PC-9 (cell line): ENCODE measurements at regions not wholly inside any gene's neighbourhood (a gene's known extent, or its start where the extent isn't known, plus 50 kb on each side); places are given as distances from the start of the nearest gene placed in this dataset.
"Not testable (repeated sequence)": the region's sequence is repeated elsewhere in the genome, so short reads cannot be mapped to it uniquely, and the experiment has no call there.

ENCODE experiments used
- BruUV-seq: library from RNA; stranded (reverse); fragments of 400-500 nt; replicated peaks from 2 replicates; lab custom pipeline; 2021; lab: Mats Ljungman, UMichigan
- CTCF ChIA-PET: fragments of 300-600 bp; sonication (Branson Sonifier 250); formaldehyde crosslinking; loops from one replicate; lab custom pipeline; 2022; ENCODE audit warnings: antibody characterized with exemption; lab: Charles Lee
- POLR2A ChIA-PET: fragments of 300-600 bp; sonication (Branson Sonifier 250); formaldehyde crosslinking; loops from one replicate; lab custom pipeline; 2022; ENCODE audit warnings: antibody characterized with exemption; ENCODE audit not compliant: unreplicated experiment; lab: Charles Lee
- DNase-seq, 2 experiments: peaks; one replicate each; pipeline versions ENCODE4 v3.0.0 to v3.0.0-alpha.2; 2015 to 2022; ENCODE audit warnings: mixed read lengths in 1 of 2
- H2AFZ ChIP-seq: fragments of 200-600 bp; sonication (generic); 2 replicates; pipeline ENCODE4 v1.8.1; 2017; ENCODE audit warnings: antibody characterized with exemption
- H3F3A ChIP-seq: fragments of 200-600 bp; sonication (generic); 2 replicates; pipeline ENCODE4 v1.8.1; 2017; ENCODE audit warnings: antibody characterized with exemption, mild to moderate bottlenecking, low read depth; ENCODE audit not compliant: insufficient read depth
- H3K27ac ChIP-seq: fragments of 200-600 bp; sonication (generic); 2 replicates; pipeline ENCODE4 v1.6.1; 2016; ENCODE audit warnings: mixed run types
- H3K27me3 ChIP-seq: fragments of 200-600 bp; sonication (generic); 2 replicates; pipeline ENCODE4 v1.6.1; 2016; ENCODE audit warnings: low read depth, mixed run types; ENCODE audit not compliant: insufficient read depth
- H3K36me3 ChIP-seq: fragments of 200-600 bp; sonication (generic); 2 replicates; pipeline ENCODE4 v1.6.1; 2016; ENCODE audit warnings: low read depth, mixed run types
- H3K4me1 ChIP-seq: fragments of 200-600 bp; sonication (generic); replicated peaks from 2 replicates; pipeline ENCODE4 v1.6.1; 2016; ENCODE audit warnings: mixed run types; ENCODE audit not compliant: insufficient read depth
- H3K4me2 ChIP-seq: fragments of 200-600 bp; sonication (generic); 2 replicates; pipeline ENCODE4 v1.6.1; 2017; ENCODE audit warnings: mixed run types
- H3K4me3 ChIP-seq: fragments of 200-600 bp; sonication (generic); 2 replicates; pipeline ENCODE4 v1.6.1; 2016; ENCODE audit warnings: mixed run types
- H3K79me2 ChIP-seq: fragments of 200-600 bp; sonication (generic); 2 replicates; pipeline ENCODE4 v1.6.1; 2017; ENCODE audit warnings: low read depth, mixed run types
- H3K9me2 ChIP-seq: fragments of 200-600 bp; sonication (generic); 2 replicates; pipeline ENCODE4 v1.8.1; 2017; ENCODE audit warnings: mild to moderate bottlenecking; ENCODE audit not compliant: insufficient read depth
- H3K9me3 ChIP-seq: fragments of 200-600 bp; sonication (generic); 2 replicates; pipeline ENCODE4 v1.8.1; 2016; ENCODE audit warnings: low read depth; ENCODE audit not compliant: insufficient read depth
- H4K20me1 ChIP-seq: fragments of 200-600 bp; sonication (generic); 2 replicates; pipeline ENCODE4 v1.8.1; 2017; ENCODE audit not compliant: insufficient read depth
- CTCF ChIP-seq: fragments of 200-600 bp; sonication (generic); conservative IDR thresholded peaks from 2 replicates; pipeline ENCODE4 v1.6.1; 2017; ENCODE audit warnings: mixed run types, antibody characterized with exemption, mild to moderate bottlenecking, moderate library complexity
- EZH2 ChIP-seq: fragments of 200-600 bp; sonication (generic); IDR thresholded peaks from 2 replicates; pipeline ENCODE4 v1.8.0; 2017; ENCODE audit warnings: antibody characterized with exemption, low read depth
- intact Hi-C: fragments of 100-400 bp; cut with micrococcal nuclease; formaldehyde crosslinking; loops from one replicate; pipeline ENCODE4 v1.10.0; 2022; ENCODE audit not compliant: unreplicated experiment

GRCh38 chr4:174183259-174183658 lies 100.2 kb downstream of the FBXO8 start:
- H3K27ac ChIP-seq, result no peak overlapping the region
- H3K4me3 ChIP-seq, result no peak overlapping the region
- no peaks in the 10 kb centered on the region for H3K27me3 ChIP-seq
- H3K9me3 ChIP-seq, result no peaks in the 10 kb centered on the region
- no peaks in the 10 kb centered on the region for H3K79me2 ChIP-seq
- no peaks in the 10 kb centered on the region for H3K9me2 ChIP-seq
- TF ChIP-seq CTCF (no peak), EZH2 (no peak)
- DNase-seq, result no peak
- H3K4me2 ChIP-seq, result no peak overlapping the region
- no peak overlapping the region for H2AFZ ChIP-seq
- H3K4me1 ChIP-seq, result no peaks in the 10 kb centered on the region
- intact Hi-C loops, result no loop called here
- H3K36me3 ChIP-seq, result no peaks in the 10 kb centered on the region
- no peaks in the 10 kb centered on the region for H3F3A ChIP-seq
- ChIA-PET CTCF (no interaction called here), POLR2A (no interaction called here)
- no peaks in the 10 kb centered on the region for H4K20me1 ChIP-seq
- no TSS peak for BruUV-seq

GRCh38 chr4:174181827-174182226 lies 101.6 kb downstream of the FBXO8 start:
- no peaks in the 10 kb centered on the region for H3K79me2 ChIP-seq

GRCh38 chr4:174177536-174177935 lies 105.9 kb downstream of the FBXO8 start:
- Histone ChIP-seq H3K27ac (no peak overlapping the region), H3F3A (no peaks in the 10 kb centered on the region), H2AFZ (no peak overlapping the region), H3K9me3 (no peaks in the 10 kb centered on the region), H3K36me3 (no peaks in the 10 kb centered on the region), H3K4me3 (no peak overlapping the region), H3K27me3 (no peaks in the 10 kb centered on the region), H4K20me1 (no peaks in the 10 kb centered on the region), H3K9me2 (no peaks in the 10 kb centered on the region), H3K79me2 (no peaks in the 10 kb centered on the region), H3K4me2 (no peak overlapping the region), H3K4me1 (no peaks in the 10 kb centered on the region)
- TF ChIP-seq EZH2, result no peak
- ChIA-PET POLR2A (interaction anchor here (0.7 kb wide), 1 partner anchor 1415 kb away, joined by 6 read pairs; no protein-coding TSS in a partner anchor), CTCF (no interaction called here)
- intact Hi-C loops, result no loop called here
- DNase-seq, result no peak
- no TSS peak for BruUV-seq

More at GRCh38 chr4:174181827-174182226, 101.6 kb downstream of the FBXO8 start:
- BruUV-seq, result no TSS peak
- no peak overlapping the region for H3K4me2 ChIP-seq
- no peak overlapping the region for H2AFZ ChIP-seq
- H3K27me3 ChIP-seq, result no peaks in the 10 kb centered on the region
- H3K9me2 ChIP-seq, result no peaks in the 10 kb centered on the region
- H3K27ac ChIP-seq, result no peak overlapping the region
- ChIA-PET CTCF (no interaction called here), POLR2A (no interaction called here)
- H3K4me3 ChIP-seq, result no peak overlapping the region
- H3K4me1 ChIP-seq, result no peaks in the 10 kb centered on the region
- no peak for DNase-seq
- intact Hi-C loops, result no loop called here
- no peaks in the 10 kb centered on the region for H3F3A ChIP-seq
- H3K9me3 ChIP-seq, result no peaks in the 10 kb centered on the region
- TF ChIP-seq CTCF (no peak), EZH2 (no peak)
- no peaks in the 10 kb centered on the region for H3K36me3 ChIP-seq
- no peaks in the 10 kb centered on the region for H4K20me1 ChIP-seq

- H3K4me1 ChIP-seq, H3K4me2 ChIP-seq, H3K27ac ChIP-seq, H3K36me3 ChIP-seq, DNase-seq, CTCF ChIA-PET, H3K27me3 ChIP-seq, H3K9me2 ChIP-seq, H4K20me1 ChIP-seq, H3K79me2 ChIP-seq, H3K4me3 ChIP-seq, H3K9me3 ChIP-seq, intact Hi-C loops, H2AFZ ChIP-seq, POLR2A ChIA-PET, H3F3A ChIP-seq, BruUV-seq: not testable (repeated sequence)
Observed at GRCh38 chr4:174175836-174176235, 107.6 kb downstream of the FBXO8 start.
